ENCODE measurements at regions not wholly inside any gene's neighbourhood (a gene's known extent, or its start where the extent isn't known, plus 50 kb on each side); places are given as distances from the start of the nearest gene placed in this dataset.

- no peaks in the 10 kb centered on the region for H3K4me1 ChIP-seq (ENCODE audit: control insufficient read depth in 2 of 2, insufficient read depth in 2 of 2, low read length in 1 of 2)
- H3K36me3 ChIP-seq (ENCODE audit: control insufficient read depth in 2 of 2, insufficient read depth in 2 of 2, low read length in 1 of 2) = no peaks in the 10 kb centered on the region
- H3K9me3 ChIP-seq (ENCODE audit: control insufficient read depth in 2 of 2, insufficient read depth in 1 of 2, low read depth in 1 of 2, low read length in 1 of 2) = peaks cover 0 to 2% of the 10 kb centered on the region in 2 donors
- WGBS, 2 donors = 74 to 78% methylated on average over 4 of the region's 4 CpGs
- H3K27ac ChIP-seq (ENCODE audit: low read depth in 2 of 2, low read length in 1 of 2) = no peak overlapping the region
- no peaks in the 10 kb centered on the region for H3K27me3 ChIP-seq (ENCODE audit: control insufficient read depth in 1 of 2, insufficient read depth in 2 of 2, low read length in 2 of 2)
- no peak overlapping the region for H3K4me3 ChIP-seq (ENCODE audit: low read depth in 1 of 2, low read length in 2 of 2)
Observed at GRCh38 chr5:5794118-5794560, 371.7 kb downstream of the ICE1 start.

GRCh38 chr5:5793242-5794117 lies 371.0 kb downstream of the ICE1 start:
- no peaks in the 10 kb centered on the region for H3K4me1 ChIP-seq (ENCODE audit: control insufficient read depth in 2 of 2, insufficient read depth in 2 of 2, low read length in 1 of 2)
- H3K36me3 ChIP-seq (ENCODE audit: control insufficient read depth in 2 of 2, insufficient read depth in 2 of 2, low read length in 1 of 2) = no peaks in the 10 kb centered on the region
- no peak overlapping the region for H3K27ac ChIP-seq (ENCODE audit: low read depth in 2 of 2, low read length in 1 of 2)
- no peaks in the 10 kb centered on the region for H3K27me3 ChIP-seq (ENCODE audit: control insufficient read depth in 1 of 2, insufficient read depth in 2 of 2, low read length in 2 of 2)
- H3K4me3 ChIP-seq (ENCODE audit: low read depth in 1 of 2, low read length in 2 of 2) = no peak overlapping the region
- peaks cover 0 to 2% of the 10 kb centered on the region in 2 donors for H3K9me3 ChIP-seq (ENCODE audit: control insufficient read depth in 2 of 2, insufficient read depth in 1 of 2, low read depth in 1 of 2, low read length in 1 of 2)
- WGBS, 2 donors = 56 to 58% methylated on average over 10 of the region's 10 CpGs

GRCh38 chr5:5792106-5792505 lies 369.6 kb downstream of the ICE1 start:
- 77 to 89% methylated on average over 1 of the region's 1 CpG for WGBS, 2 donors
- Histone ChIP-seq H3K36me3 (ENCODE audit: control insufficient read depth in 2 of 2, insufficient read depth in 2 of 2, low read length in 1 of 2) (no peaks in the 10 kb centered on the region), H3K27ac (ENCODE audit: low read depth in 2 of 2, low read length in 1 of 2) (no peak overlapping the region), H3K4me3 (ENCODE audit: low read depth in 1 of 2, low read length in 2 of 2) (no peak overlapping the region), H3K4me1 (ENCODE audit: control insufficient read depth in 2 of 2, insufficient read depth in 2 of 2, low read length in 1 of 2) (no peaks in the 10 kb centered on the region), H3K9me3 (ENCODE audit: control insufficient read depth in 2 of 2, insufficient read depth in 1 of 2, low read depth in 1 of 2, low read length in 1 of 2) (peaks cover 0 to 2% of the 10 kb centered on the region in 2 donors), H3K27me3 (ENCODE audit: control insufficient read depth in 1 of 2, insufficient read depth in 2 of 2, low read length in 2 of 2) (no peaks in the 10 kb centered on the region)

GRCh38 chr5:5788793-5789192 lies 366.3 kb downstream of the ICE1 start:
- H3K9me3 ChIP-seq (ENCODE audit: control insufficient read depth in 2 of 2, insufficient read depth in 1 of 2, low read depth in 1 of 2, low read length in 1 of 2) = peaks cover 0 to 2% of the 10 kb centered on the region in 2 donors
- H3K27me3 ChIP-seq (ENCODE audit: control insufficient read depth in 1 of 2, insufficient read depth in 2 of 2, low read length in 2 of 2) = no peaks in the 10 kb centered on the region
- no peaks in the 10 kb centered on the region for H3K4me1 ChIP-seq (ENCODE audit: control insufficient read depth in 2 of 2, insufficient read depth in 2 of 2, low read length in 1 of 2)
- WGBS, 2 donors = 86% methylated on average over 5 of the region's 5 CpGs
- H3K4me3 ChIP-seq (ENCODE audit: low read depth in 1 of 2, low read length in 2 of 2) = no peak overlapping the region
- no peak overlapping the region for H3K27ac ChIP-seq (ENCODE audit: low read depth in 2 of 2, low read length in 1 of 2)
- no peaks in the 10 kb centered on the region for H3K36me3 ChIP-seq (ENCODE audit: control insufficient read depth in 2 of 2, insufficient read depth in 2 of 2, low read length in 1 of 2)

DNA sequence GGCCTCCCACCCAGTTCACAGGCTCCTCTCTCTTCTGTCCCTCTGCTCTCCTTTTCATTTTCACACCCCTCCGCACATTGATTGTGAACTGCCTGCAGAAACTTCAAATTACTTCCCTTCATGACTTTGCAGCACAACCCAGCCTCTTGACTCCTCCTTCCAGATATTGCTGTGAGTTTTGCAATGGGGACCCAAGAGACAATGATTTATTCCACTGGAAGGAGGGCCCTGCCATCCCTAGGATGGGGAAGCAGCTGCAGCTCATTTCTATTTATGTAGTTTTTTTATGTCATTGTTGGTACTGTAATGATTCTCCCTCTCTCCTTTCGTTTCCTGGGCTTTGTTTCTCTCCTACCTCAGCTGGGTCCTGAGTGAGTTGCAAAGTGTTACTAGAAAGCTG lies 364.9 kb downstream of the ICE1 start:
- H3K9me3 ChIP-seq (ENCODE audit: control insufficient read depth in 2 of 2, insufficient read depth in 1 of 2, low read depth in 1 of 2, low read length in 1 of 2) = peaks cover 0 to 2% of the 10 kb centered on the region in 2 donors
- no peak overlapping the region for H3K27ac ChIP-seq (ENCODE audit: low read depth in 2 of 2, low read length in 1 of 2)
- no peaks in the 10 kb centered on the region for H3K4me1 ChIP-seq (ENCODE audit: control insufficient read depth in 2 of 2, insufficient read depth in 2 of 2, low read length in 1 of 2)
- H3K27me3 ChIP-seq (ENCODE audit: control insufficient read depth in 1 of 2, insufficient read depth in 2 of 2, low read length in 2 of 2) = no peaks in the 10 kb centered on the region
- H3K4me3 ChIP-seq (ENCODE audit: low read depth in 1 of 2, low read length in 2 of 2) = no peak overlapping the region
- 80 to 87% methylated on average over 2 of the region's 2 CpGs for WGBS, 2 donors
- H3K36me3 ChIP-seq (ENCODE audit: control insufficient read depth in 2 of 2, insufficient read depth in 2 of 2, low read length in 1 of 2) = no peaks in the 10 kb centered on the region

GRCh38 chr5:5784101-5784500 lies 361.6 kb downstream of the ICE1 start:
- no peak overlapping the region for H3K4me3 ChIP-seq (ENCODE audit: low read depth in 1 of 2, low read length in 2 of 2)
- no peaks in the 10 kb centered on the region for H3K27me3 ChIP-seq (ENCODE audit: control insufficient read depth in 1 of 2, insufficient read depth in 2 of 2, low read length in 2 of 2)
- 40% methylated on average over 5 of the region's 5 CpGs for WGBS, 2 donors
- no peaks in the 10 kb centered on the region for H3K36me3 ChIP-seq (ENCODE audit: control insufficient read depth in 2 of 2, insufficient read depth in 2 of 2, low read length in 1 of 2)
- H3K27ac ChIP-seq (ENCODE audit: low read depth in 2 of 2, low read length in 1 of 2) = no peak overlapping the region
- H3K4me1 ChIP-seq (ENCODE audit: control insufficient read depth in 2 of 2, insufficient read depth in 2 of 2, low read length in 1 of 2) = no peaks in the 10 kb centered on the region
- H3K9me3 ChIP-seq (ENCODE audit: control insufficient read depth in 2 of 2, insufficient read depth in 1 of 2, low read depth in 1 of 2, low read length in 1 of 2) = no peaks in the 10 kb centered on the region

- Histone ChIP-seq H3K4me3 (ENCODE audit: low read depth in 1 of 2, low read length in 2 of 2) (no peak overlapping the region), H3K4me1 (ENCODE audit: control insufficient read depth in 2 of 2, insufficient read depth in 2 of 2, low read length in 1 of 2) (no peaks in the 10 kb centered on the region), H3K36me3 (ENCODE audit: control insufficient read depth in 2 of 2, insufficient read depth in 2 of 2, low read length in 1 of 2) (no peaks in the 10 kb centered on the region), H3K27me3 (ENCODE audit: control insufficient read depth in 1 of 2, insufficient read depth in 2 of 2, low read length in 2 of 2) (no peaks in the 10 kb centered on the region), H3K27ac (ENCODE audit: low read depth in 2 of 2, low read length in 1 of 2) (no peak overlapping the region), H3K9me3 (ENCODE audit: control insufficient read depth in 2 of 2, insufficient read depth in 1 of 2, low read depth in 1 of 2, low read length in 1 of 2) (no peaks in the 10 kb centered on the region)
- WGBS, 2 donors = 70 to 77% methylated on average over 2 of the region's 2 CpGs
Observed at GRCh38 chr5:5783021-5783420, 360.5 kb downstream of the ICE1 start.

GRCh38 chr5:5782402-5782801 lies 359.9 kb downstream of the ICE1 start:
- 82 to 91% methylated on average over 4 of the region's 4 CpGs for WGBS, 2 donors
- no peaks in the 10 kb centered on the region for H3K4me1 ChIP-seq (ENCODE audit: control insufficient read depth in 2 of 2, insufficient read depth in 2 of 2, low read length in 1 of 2)
- H3K27ac ChIP-seq (ENCODE audit: low read depth in 2 of 2, low read length in 1 of 2) = no peak overlapping the region
- H3K4me3 ChIP-seq (ENCODE audit: low read depth in 1 of 2, low read length in 2 of 2) = no peak overlapping the region
- H3K27me3 ChIP-seq (ENCODE audit: control insufficient read depth in 1 of 2, insufficient read depth in 2 of 2, low read length in 2 of 2) = no peaks in the 10 kb centered on the region
- H3K9me3 ChIP-seq (ENCODE audit: control insufficient read depth in 2 of 2, insufficient read depth in 1 of 2, low read depth in 1 of 2, low read length in 1 of 2) = no peaks in the 10 kb centered on the region
- no peaks in the 10 kb centered on the region for H3K36me3 ChIP-seq (ENCODE audit: control insufficient read depth in 2 of 2, insufficient read depth in 2 of 2, low read length in 1 of 2)

- no peaks in the 10 kb centered on the region for H3K36me3 ChIP-seq (ENCODE audit: control insufficient read depth in 2 of 2, insufficient read depth in 2 of 2, low read length in 1 of 2)
Observed at GRCh38 chr5:5781335-5781734, 358.9 kb downstream of the ICE1 start.

DNA sequence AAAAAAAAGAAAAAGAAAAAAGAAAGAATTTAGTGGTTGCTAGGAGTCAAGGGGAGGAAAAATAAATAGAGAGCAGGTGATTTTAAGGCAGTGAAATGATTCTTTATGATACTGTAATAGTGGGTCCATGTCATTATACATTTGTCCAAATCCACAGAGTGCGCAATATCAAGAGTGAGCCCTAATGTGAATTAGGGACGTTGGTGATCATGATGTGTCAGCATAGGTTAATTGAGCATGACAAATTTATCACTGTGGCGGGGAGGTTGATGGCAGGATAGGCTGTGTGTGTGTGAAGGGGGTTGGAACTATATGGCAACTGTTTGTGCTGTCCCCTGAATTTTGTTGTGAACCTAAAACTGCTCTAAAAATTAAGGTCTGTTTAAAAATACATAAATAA lies 357.8 kb downstream of the ICE1 start:
- WGBS, 2 donors = 67 to 75% methylated on average over 3 of the region's 3 CpGs
- Histone ChIP-seq H3K4me1 (ENCODE audit: control insufficient read depth in 2 of 2, insufficient read depth in 2 of 2, low read length in 1 of 2) (no peaks in the 10 kb centered on the region), H3K27ac (ENCODE audit: low read depth in 2 of 2, low read length in 1 of 2) (no peak overlapping the region), H3K9me3 (ENCODE audit: control insufficient read depth in 2 of 2, insufficient read depth in 1 of 2, low read depth in 1 of 2, low read length in 1 of 2) (no peaks in the 10 kb centered on the region), H3K36me3 (ENCODE audit: control insufficient read depth in 2 of 2, insufficient read depth in 2 of 2, low read length in 1 of 2) (no peaks in the 10 kb centered on the region), H3K27me3 (ENCODE audit: control insufficient read depth in 1 of 2, insufficient read depth in 2 of 2, low read length in 2 of 2) (no peaks in the 10 kb centered on the region), H3K4me3 (ENCODE audit: low read depth in 1 of 2, low read length in 2 of 2) (no peak overlapping the region)

More at GRCh38 chr5:5781335-5781734, 358.9 kb downstream of the ICE1 start:
- Histone ChIP-seq H3K27me3 (ENCODE audit: control insufficient read depth in 1 of 2, insufficient read depth in 2 of 2, low read length in 2 of 2) (no peaks in the 10 kb centered on the region), H3K4me3 (ENCODE audit: low read depth in 1 of 2, low read length in 2 of 2) (no peak overlapping the region), H3K27ac (ENCODE audit: low read depth in 2 of 2, low read length in 1 of 2) (no peak overlapping the region), H3K4me1 (ENCODE audit: control insufficient read depth in 2 of 2, insufficient read depth in 2 of 2, low read length in 1 of 2) (no peaks in the 10 kb centered on the region), H3K9me3 (ENCODE audit: control insufficient read depth in 2 of 2, insufficient read depth in 1 of 2, low read depth in 1 of 2, low read length in 1 of 2) (no peaks in the 10 kb centered on the region)
- 59 to 70% methylated on average over 3 of the region's 3 CpGs for WGBS, 2 donors
